HAP-1 (cell line): ENCODE measurements at regions not wholly inside any gene's neighbourhood (a gene's known extent, or its start where the extent isn't known, plus 50 kb on each side); places are given as distances from the start of the nearest gene placed in this dataset.

Experiments used
- DNase-seq, 2 experiments: peaks; one replicate each; pipeline ENCODE4 v3.0.0-alpha.2; 2016 to 2020; ENCODE audit warnings: low spot score in 2 of 2
- H3K27me3 ChIP-seq: fragments of 250-450 bp; sonication (Bioruptor Pico); 2 replicates; pipeline ENCODE4 v1.5.1; 2020; ENCODE audit warnings: low read depth, mild to moderate bottlenecking, moderate library complexity
- H3K36me3 ChIP-seq: fragments of 250-450 bp; sonication (Bioruptor Pico); replicated peaks from 2 replicates; pipeline ENCODE4 v1.5.1; 2020; ENCODE audit warnings: mild to moderate bottlenecking
- H3K4me1 ChIP-seq: fragments of 250-450 bp; sonication (Bioruptor Pico); 2 replicates; pipeline ENCODE4 v1.5.1; 2020; ENCODE audit warnings: mild to moderate bottlenecking
- H3K4me3 ChIP-seq: fragments of 250-450 bp; sonication (Bioruptor Pico); 2 replicates; pipeline ENCODE4 v1.5.1; 2020; ENCODE audit warnings: mild to moderate bottlenecking, moderate library complexity
- H3K9me3 ChIP-seq: fragments of 250-450 bp; sonication (Bioruptor Pico); 2 replicates; pipeline ENCODE4 v1.5.1; 2020; ENCODE audit warnings: mild to moderate bottlenecking, moderate library complexity
- in situ Hi-C: fragments of 300-500 bp; cut with MboI; formaldehyde crosslinking; loops from 3 replicates; pipeline ENCODE4 v1.14.3; 2020; ENCODE audit warnings: low sequenced_read_pairs, inconsistent platforms, mixed read lengths

DNA sequence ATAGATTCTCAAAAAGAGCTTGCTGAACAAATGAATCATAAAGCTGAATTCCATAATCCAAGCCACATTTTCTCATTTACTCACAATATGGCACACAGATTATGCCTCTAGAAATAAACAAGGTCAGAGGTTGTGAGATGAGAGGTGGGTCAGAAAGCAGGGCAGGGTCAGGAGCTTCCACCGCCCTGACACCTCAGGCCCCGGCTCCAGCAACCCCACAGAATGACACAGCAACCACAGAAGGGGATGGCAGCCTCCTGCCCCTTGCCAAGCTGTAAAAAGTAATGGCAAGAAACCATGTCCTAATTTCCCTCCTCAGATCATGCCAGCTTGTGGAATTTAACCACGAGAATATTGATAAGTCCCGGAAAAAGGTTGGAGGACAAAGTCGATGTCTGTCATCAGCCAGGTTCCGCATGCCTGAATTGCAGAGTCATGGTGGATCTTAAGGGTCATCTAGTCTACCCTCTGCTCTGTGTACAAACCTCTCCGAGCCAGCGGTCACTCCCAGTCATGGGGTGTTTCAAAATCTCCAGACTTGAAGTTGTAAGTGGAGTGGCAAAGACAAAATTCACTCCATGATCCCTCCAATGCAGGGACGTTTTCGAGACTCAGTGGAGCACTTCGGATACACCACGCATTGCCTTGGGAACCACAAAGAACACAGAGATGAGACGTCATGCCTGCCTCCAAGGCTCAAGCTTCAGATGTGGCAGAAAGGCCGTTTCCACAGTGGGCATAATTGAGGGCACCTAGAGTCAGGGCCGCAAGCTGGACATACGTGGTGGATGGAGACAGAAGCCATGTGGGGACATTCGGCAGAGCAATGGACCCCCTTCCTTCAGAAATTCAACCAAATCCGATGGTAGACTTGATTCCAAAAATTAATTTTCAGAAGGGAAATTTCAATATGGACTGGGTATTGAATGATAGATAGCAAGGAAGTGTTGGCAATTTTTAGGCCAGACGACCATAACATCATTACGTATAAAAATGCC lies 254.0 kb downstream of the TOMM20 start:
- no peaks in the 10 kb centered on the region for H3K9me3 ChIP-seq
- H3K4me1 ChIP-seq: no peaks in the 10 kb centered on the region
- H3K27me3 ChIP-seq: no peaks in the 10 kb centered on the region
- H3K4me3 ChIP-seq: no peak overlapping the region
- no peaks in the 10 kb centered on the region for H3K36me3 ChIP-seq
- DNase-seq: no peak
- in situ Hi-C loops: no loop called here

DNA sequence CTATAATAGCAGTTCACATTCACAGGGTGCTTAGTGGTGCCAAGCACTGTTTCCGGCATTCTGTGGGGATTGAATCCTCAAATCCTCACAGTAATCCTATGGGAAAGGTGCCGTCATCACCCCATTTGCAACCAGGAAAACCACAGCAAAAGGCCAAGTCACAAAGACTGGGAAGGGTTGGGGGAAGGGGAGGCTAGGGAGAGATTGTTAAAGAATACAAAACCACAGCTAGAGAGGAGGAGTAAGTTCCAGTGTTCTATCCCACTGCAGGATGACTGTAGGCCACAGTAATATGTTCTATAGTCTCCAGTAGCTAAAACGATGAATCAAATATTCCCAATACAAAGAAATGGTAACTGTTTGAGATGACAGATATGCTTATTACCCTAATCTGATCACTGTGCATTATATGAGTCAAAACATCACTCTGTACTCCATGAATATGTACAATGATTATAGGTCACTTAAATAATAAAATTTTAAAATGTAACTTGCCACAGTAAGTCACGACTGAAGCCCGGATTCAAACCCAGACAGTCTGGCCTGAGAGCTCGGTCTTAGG lies 256.8 kb downstream of the TOMM20 start:
- Histone ChIP-seq H3K4me1 (no peaks in the 10 kb centered on the region), H3K27me3 (no peaks in the 10 kb centered on the region), H3K36me3 (no peaks in the 10 kb centered on the region), H3K9me3 (no peaks in the 10 kb centered on the region), H3K4me3 (no peak overlapping the region)
- DNase-seq: no peak
- in situ Hi-C loops: no loop called here

DNA sequence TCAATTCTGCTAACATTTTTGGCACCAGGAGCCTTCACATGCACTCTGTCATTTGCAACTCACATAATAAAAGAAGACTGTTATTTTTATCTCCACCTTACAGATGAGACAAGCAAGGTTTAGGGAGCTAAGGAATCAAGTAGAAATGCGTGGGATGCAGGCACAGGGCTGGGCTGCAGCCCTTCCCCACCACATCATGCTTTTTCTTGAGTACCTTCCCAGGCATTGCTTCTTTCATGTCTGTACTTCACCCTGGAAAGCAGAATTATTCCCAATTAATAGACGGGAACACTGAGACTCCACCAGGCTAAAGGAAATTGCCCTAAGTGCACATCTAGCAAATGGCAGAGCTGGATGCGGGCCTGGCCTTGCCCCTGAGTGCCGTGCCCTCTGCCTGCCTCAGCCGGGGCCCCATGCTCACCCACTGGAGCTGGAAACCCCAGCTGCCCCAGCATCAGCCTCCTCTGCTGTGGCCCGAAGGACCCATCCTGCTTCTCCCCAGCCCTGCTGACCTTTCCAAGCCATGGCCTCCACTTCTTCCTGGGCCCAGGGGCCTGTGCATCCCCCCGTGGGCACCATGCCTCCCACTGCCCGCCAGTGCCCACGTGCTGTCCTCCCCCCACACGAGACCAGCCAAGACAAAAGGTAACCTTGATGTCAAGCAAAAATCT lies 257.5 kb downstream of the TOMM20 start:
- no peaks in the 10 kb centered on the region for H3K9me3 ChIP-seq
- in situ Hi-C loops: no loop called here
- no peaks in the 10 kb centered on the region for H3K27me3 ChIP-seq
- no peak for DNase-seq
- no peaks in the 10 kb centered on the region for H3K36me3 ChIP-seq
- H3K4me1 ChIP-seq: no peaks in the 10 kb centered on the region
- no peak overlapping the region for H3K4me3 ChIP-seq

- Histone ChIP-seq H3K36me3 (no peaks in the 10 kb centered on the region), H3K4me1 (no peaks in the 10 kb centered on the region), H3K27me3 (no peaks in the 10 kb centered on the region), H3K9me3 (no peaks in the 10 kb centered on the region), H3K4me3 (no peak overlapping the region)
- DNase-seq: no peak
- in situ Hi-C loops: no loop called here
Observed at GRCh38 chr1:234870020-234870981, 258.3 kb downstream of the TOMM20 start.

DNA sequence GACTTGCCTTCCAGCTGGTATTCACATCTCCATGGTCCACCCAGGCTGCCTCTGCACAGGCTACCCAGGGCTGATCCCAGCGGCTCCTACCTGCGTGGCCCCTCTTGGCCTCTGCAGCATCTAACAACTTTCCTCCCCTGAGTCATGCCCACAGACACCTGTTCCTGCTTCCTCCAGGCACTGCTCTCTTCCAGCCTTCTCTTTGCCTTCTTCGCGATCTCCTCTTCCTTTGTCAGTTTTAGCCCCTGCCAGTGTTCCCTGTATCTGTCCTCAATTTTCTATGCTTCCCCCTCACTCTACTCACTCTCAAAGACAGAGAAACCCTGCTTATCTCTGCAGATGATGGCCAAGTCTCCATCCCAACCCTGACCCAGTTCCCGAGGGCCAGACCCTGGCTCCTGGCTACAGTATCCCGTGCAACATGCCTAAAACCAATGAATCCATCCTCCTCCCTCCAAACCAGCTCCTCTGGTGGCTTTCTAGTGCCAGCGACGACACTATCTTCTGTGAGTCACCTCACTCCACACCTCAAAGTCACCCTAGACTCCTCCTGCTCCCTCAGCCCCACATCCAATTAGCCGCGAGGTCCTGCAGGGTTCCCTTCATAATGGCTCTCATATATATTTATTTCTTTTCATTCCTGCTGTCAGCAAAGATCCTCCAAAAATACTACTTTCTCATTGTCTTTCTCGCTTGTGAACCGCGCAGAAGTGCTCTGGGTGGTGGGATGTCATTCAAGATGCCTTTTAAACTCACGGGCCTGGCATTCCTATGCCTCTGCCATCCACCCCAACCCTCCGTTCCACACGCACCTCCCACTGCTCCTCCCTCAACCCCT lies 259.2 kb downstream of the TOMM20 start:
- Histone ChIP-seq H3K4me3 (no peak overlapping the region), H3K9me3 (no peaks in the 10 kb centered on the region), H3K36me3 (no peaks in the 10 kb centered on the region), H3K4me1 (no peaks in the 10 kb centered on the region), H3K27me3 (no peaks in the 10 kb centered on the region)
- in situ Hi-C loops: no loop called here
- no peak for DNase-seq

DNA sequence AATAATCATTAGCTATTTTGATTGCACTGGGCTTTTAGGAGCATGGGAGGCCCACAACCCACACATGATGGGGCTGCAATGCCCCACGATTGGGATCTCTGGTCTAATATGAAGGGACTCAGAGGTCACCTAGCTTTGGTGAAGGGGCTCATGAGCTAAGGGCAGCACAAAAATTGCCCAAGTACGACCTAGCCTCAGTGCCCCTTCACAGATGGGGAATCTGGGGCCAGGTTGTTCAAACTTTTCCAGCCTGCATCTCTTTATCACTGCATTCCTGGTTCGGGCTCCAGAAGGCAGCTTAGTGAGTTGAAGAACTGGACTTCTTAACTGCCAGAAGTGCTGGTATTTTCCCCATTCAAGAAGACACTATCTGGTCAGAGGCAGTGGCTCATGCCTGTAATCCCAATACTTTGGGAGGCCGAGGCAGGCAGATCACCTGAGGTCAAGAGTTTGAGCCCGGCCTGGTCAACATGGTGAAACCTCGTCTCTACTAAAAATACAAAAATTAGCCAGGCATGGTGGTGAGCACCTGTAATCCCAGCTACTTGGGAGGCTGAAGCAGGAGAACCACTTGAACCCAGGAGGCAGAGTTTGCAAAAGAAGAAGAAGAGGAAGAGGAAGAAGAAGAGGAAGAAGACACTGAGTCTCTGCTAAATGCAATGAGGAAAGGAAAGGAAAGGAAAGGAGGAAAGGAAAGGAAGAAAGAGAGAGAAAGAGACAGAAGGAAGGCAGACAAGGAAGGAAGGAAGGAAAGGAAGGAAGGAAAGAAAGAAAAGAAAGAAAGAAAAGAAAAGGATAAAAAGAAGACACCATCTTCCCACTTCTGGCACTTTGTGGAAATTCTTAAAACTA lies 258.5 kb upstream of the IRF2BP2 start:
- H3K4me1 ChIP-seq: no peaks in the 10 kb centered on the region
- H3K4me3 ChIP-seq: no peak overlapping the region
- DNase-seq: no peak
- no peaks in the 10 kb centered on the region for H3K27me3 ChIP-seq
- no peaks in the 10 kb centered on the region for H3K9me3 ChIP-seq
- in situ Hi-C loops: no loop called here
- no peaks in the 10 kb centered on the region for H3K36me3 ChIP-seq

DNA sequence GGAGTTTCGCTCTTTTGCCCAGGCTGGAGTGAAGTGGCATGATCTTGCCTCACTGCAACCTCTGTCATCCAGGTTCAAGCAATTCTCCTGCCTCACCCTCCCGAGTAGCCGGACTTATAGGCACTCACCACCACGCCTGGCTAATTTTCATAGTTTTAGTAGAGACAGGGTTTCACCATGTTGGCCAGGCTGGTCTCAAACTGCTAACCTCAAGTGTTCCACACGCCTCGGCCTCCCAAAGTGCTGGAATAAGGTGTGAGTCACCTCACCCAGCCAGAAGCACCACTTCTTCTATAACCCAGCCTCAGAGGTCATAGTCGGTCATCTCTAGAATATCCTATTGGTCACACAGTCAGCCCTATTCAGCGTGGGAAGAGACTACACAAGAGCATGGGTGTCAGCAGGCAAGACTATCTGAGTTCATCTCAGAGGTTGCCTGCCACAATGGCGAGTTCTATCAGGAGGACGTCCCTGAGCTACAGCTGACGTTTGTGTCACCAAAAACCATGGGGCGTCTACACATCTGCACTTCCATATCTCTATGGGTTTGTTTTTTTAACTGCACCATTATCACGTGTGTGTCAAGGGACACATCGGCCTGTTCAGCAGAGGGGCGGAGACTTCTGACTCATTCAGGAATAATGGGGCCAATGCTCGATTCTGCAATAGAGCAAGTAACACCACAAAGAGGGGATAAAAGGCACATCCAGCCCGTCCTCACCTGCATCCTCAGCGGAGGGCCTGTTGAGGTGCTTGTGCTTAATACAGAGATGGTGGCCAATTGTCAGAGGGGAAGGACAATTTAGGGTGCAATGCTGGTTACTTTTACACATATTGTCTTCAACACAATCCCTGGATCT lies 256.3 kb upstream of the IRF2BP2 start:
- Histone ChIP-seq H3K4me3 (no peak overlapping the region), H3K36me3 (no peaks in the 10 kb centered on the region), H3K27me3 (no peaks in the 10 kb centered on the region), H3K9me3 (no peaks in the 10 kb centered on the region), H3K4me1 (no peaks in the 10 kb centered on the region)
- DNase-seq: no peak
- in situ Hi-C loops: no loop called here

DNA sequence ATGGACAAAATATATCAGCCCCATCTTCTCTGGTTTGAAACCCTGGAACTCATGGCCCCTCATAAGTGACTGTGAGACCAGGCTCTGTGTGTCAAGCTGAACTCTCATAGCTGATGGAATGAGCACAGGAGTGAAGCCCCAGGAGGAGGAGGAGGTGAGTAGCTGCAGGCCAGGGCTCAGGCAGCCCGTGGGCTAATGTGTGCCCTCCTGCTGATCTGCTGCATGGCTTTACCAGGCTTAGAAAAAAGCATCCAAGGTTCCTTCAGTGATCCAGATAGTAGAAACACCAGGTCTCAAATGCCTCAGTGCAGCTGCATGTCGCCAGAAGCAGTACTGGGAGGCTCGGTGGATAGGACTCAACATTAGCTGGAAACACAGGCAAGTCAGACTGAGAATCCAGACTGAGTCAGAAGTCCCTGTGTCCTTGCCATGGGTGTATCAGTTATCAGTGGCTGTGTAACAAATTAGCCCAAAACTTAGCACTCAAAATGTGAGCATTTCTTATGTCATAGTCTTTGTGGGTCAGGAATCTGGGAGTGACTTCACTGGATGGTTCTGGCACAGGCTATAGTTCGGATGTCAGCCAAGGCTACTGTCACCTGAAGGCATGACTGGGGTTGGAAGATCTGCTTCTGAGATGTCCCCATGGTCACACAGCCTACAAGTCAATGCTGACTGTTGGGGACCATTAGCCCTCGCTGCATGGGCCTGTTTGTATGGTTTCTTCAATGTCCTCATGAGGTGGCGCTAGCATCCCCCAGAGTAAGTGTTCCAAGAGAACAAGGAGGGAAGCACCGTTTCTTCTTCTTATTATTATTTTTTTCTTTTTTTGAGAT lies 255.4 kb upstream of the IRF2BP2 start:
- Histone ChIP-seq H3K4me1 (no peaks in the 10 kb centered on the region), H3K36me3 (no peaks in the 10 kb centered on the region), H3K4me3 (no peak overlapping the region), H3K27me3 (no peaks in the 10 kb centered on the region), H3K9me3 (no peaks in the 10 kb centered on the region)
- no peak for DNase-seq
- in situ Hi-C loops: no loop called here

GRCh38 chr1:234864116-234864515 lies 254.1 kb upstream of the IRF2BP2 start:
- Histone ChIP-seq H3K9me3 (no peaks in the 10 kb centered on the region), H3K4me1 (no peaks in the 10 kb centered on the region), H3K36me3 (no peaks in the 10 kb centered on the region), H3K4me3 (no peak overlapping the region), H3K27me3 (no peaks in the 10 kb centered on the region)
- DNase-seq: no peak
- in situ Hi-C loops: no loop called here

GRCh38 chr1:234863551-234863971 lies 253.6 kb upstream of the IRF2BP2 start:
- in situ Hi-C loops: no loop called here
- H3K4me3 ChIP-seq: no peak overlapping the region
- H3K4me1 ChIP-seq: no peaks in the 10 kb centered on the region

More at GRCh38 chr1:234863551-234863971, 253.6 kb upstream of the IRF2BP2 start:
- H3K9me3 ChIP-seq: no peaks in the 10 kb centered on the region
- DNase-seq: no peak
- H3K36me3 ChIP-seq: no peaks in the 10 kb centered on the region
- H3K27me3 ChIP-seq: no peaks in the 10 kb centered on the region
